NCI-H1105 treated with DMSO at 0.1 percent for 48 hours (cell line): ENCODE measurements at regions not wholly inside any gene's neighbourhood (a gene's known extent, or its start where the extent isn't known, plus 50 kb on each side); places are given as distances from the start of the nearest gene placed in this dataset.

Experiments used
- DNase-seq: peaks from one replicate; lab custom pipeline; 2025; lab: John Stamatoyannopoulos, UW

GRCh38 chr12:92463171-92463570 lies 239.6 kb upstream of the PLEKHG7 start:
- DNase-seq: no peak

- no peak for DNase-seq
Observed at GRCh38 chr12:92462527-92462926, 240.3 kb upstream of the PLEKHG7 start.

GRCh38 chr12:92462049-92462448 lies 240.7 kb upstream of the PLEKHG7 start:
- no peak for DNase-seq

GRCh38 chr12:92459850-92460249 lies 242.9 kb upstream of the PLEKHG7 start:
- DNase-seq: no peak

- no peak for DNase-seq
Observed at GRCh38 chr12:92458996-92459395, 243.8 kb upstream of the PLEKHG7 start.

GRCh38 chr12:92457458-92458180 lies 245.2 kb upstream of the PLEKHG7 start:
- DNase-seq: no peak

GRCh38 chr12:92452763-92453162 lies 250.0 kb upstream of the PLEKHG7 start:
- DNase-seq: no peak

GRCh38 chr12:92446083-92446460 lies 256.7 kb upstream of the PLEKHG7 start:
- DNase-seq: no peak

GRCh38 chr12:92445253-92446082 lies 257.3 kb upstream of the PLEKHG7 start:
- DNase-seq: no peak

GRCh38 chr12:92444763-92445162 lies 258.0 kb upstream of the PLEKHG7 start:
- DNase-seq: no peak

GRCh38 chr12:92442782-92443181 lies 260.0 kb upstream of the PLEKHG7 start:
- no peak for DNase-seq

- no peak for DNase-seq
Observed at GRCh38 chr12:92440072-92440471, 262.7 kb upstream of the PLEKHG7 start.

- DNase-seq: no peak
Observed at GRCh38 chr12:92439420-92439805, 263.4 kb upstream of the PLEKHG7 start.

GRCh38 chr12:92438641-92439419 lies 264.0 kb upstream of the PLEKHG7 start:
- no peak for DNase-seq

- no peak for DNase-seq
Observed at GRCh38 chr12:92437452-92437851, 265.3 kb upstream of the PLEKHG7 start.

- no peak for DNase-seq
Observed at GRCh38 chr12:92436856-92437255, 265.9 kb upstream of the PLEKHG7 start.

GRCh38 chr12:92434607-92435025 lies 268.2 kb upstream of the PLEKHG7 start:
- no peak for DNase-seq

GRCh38 chr12:92432724-92433441 lies 269.9 kb upstream of the PLEKHG7 start:
- no peak for DNase-seq

GRCh38 chr12:92431146-92431545 lies 271.6 kb upstream of the PLEKHG7 start:
- DNase-seq: no peak

- no peak for DNase-seq
Observed at GRCh38 chr12:92426332-92426731, 276.5 kb upstream of the PLEKHG7 start.

GRCh38 chr12:92425165-92425564 lies 277.6 kb upstream of the PLEKHG7 start:
- no peak for DNase-seq

- no peak for DNase-seq
Observed at GRCh38 chr12:92424338-92424737, 278.5 kb upstream of the PLEKHG7 start.
